ENCODE measurements at regions not wholly inside any gene's neighbourhood (a gene's known extent, or its start where the extent isn't known, plus 50 kb on each side); places are given as distances from the start of the nearest gene placed in this dataset.

GRCh38 chr2:64244037-64244416 is 99.8 kb upstream of the PELI1 start:
- no peaks in the 10 kb centered on the region for H3K9me3 ChIP-seq
- intact Hi-C loops (cut with DNase I; ENCODE audit: low total_unique reads) = no loop called here
- no peak overlapping the region for H3K4me3 ChIP-seq
- 93% methylated on average over 1 of the region's 1 CpG; no CpG with 5 or more reads in 1 of the 2 donors for WGBS, 2 donors (ENCODE audit: low coverage in 1 of 2)
- H3K27me3 ChIP-seq = no peaks in the 10 kb centered on the region
- in situ Hi-C loops (cut with MboI; ENCODE audit: low pct_ligation_motif_present in 1 of 4, low pct_unique_long_range_greater_than_20kb in 1 of 4, low sequenced_read_pairs in 3 of 4) = no loop called here
- H3K27ac ChIP-seq = no peak overlapping the region
- no peak for TF ChIP-seq POLR2A (IDR thresholded peaks at IDR 0.05)
- no peak for TF ChIP-seq EP300 (IDR thresholded peaks at IDR 0.05; ENCODE audit: low read depth)
- TF ChIP-seq CTCF (IDR thresholded peaks at IDR 0.05) = no peak
- no peak for TF ChIP-seq POLR2AphosphoS5 (IDR thresholded peaks at IDR 0.05)
- H3K4me1 ChIP-seq = no peaks in the 10 kb centered on the region
- no peak for DNase-seq
- no peaks in the 10 kb centered on the region for H3K36me3 ChIP-seq

- Histone ChIP-seq H3K4me1 (no peaks in the 10 kb centered on the region), H3K27ac (no peak overlapping the region), H3K36me3 (no peaks in the 10 kb centered on the region), H3K27me3 (no peaks in the 10 kb centered on the region), H3K4me3 (no peak overlapping the region), H3K9me3 (no peaks in the 10 kb centered on the region)
- in situ Hi-C loops (cut with MboI; ENCODE audit: low pct_ligation_motif_present in 1 of 4, low pct_unique_long_range_greater_than_20kb in 1 of 4, low sequenced_read_pairs in 3 of 4) = no loop called here
- intact Hi-C loops (cut with DNase I; ENCODE audit: low total_unique reads) = no loop called here
- no peak for TF ChIP-seq CTCF (IDR thresholded peaks at IDR 0.05)
- no peak for TF ChIP-seq EP300 (IDR thresholded peaks at IDR 0.05; ENCODE audit: low read depth)
- no peak for TF ChIP-seq POLR2AphosphoS5 (IDR thresholded peaks at IDR 0.05)
- TF ChIP-seq POLR2A (IDR thresholded peaks at IDR 0.05) = no peak
- WGBS, 2 donors (ENCODE audit: low coverage in 1 of 2) = 59 to 75% methylated on average over 4 of the region's 4 CpGs
- DNase-seq = no peak
Measured at GRCh38 chr2:64245631-64246030, 101.4 kb upstream of the PELI1 start.

GRCh38 chr2:64246962-64247361 is 102.7 kb upstream of the PELI1 start:
- 44 to 50% methylated on average over 1 of the region's 1 CpG for WGBS, 2 donors (ENCODE audit: low coverage in 1 of 2)
- no peak for DNase-seq
- H3K27ac ChIP-seq = no peak overlapping the region
- no peaks in the 10 kb centered on the region for H3K27me3 ChIP-seq
- intact Hi-C loops (cut with DNase I; ENCODE audit: low total_unique reads) = no loop called here
- no peaks in the 10 kb centered on the region for H3K4me1 ChIP-seq
- H3K9me3 ChIP-seq = no peaks in the 10 kb centered on the region
- no peak overlapping the region for H3K4me3 ChIP-seq
- H3K36me3 ChIP-seq = no peaks in the 10 kb centered on the region
- in situ Hi-C loops (cut with MboI; ENCODE audit: low pct_ligation_motif_present in 1 of 4, low pct_unique_long_range_greater_than_20kb in 1 of 4, low sequenced_read_pairs in 3 of 4) = no loop called here
- TF ChIP-seq POLR2A (IDR thresholded peaks at IDR 0.05) = no peak

- TF ChIP-seq POLR2A (IDR thresholded peaks at IDR 0.05) (no peak), POLR2AphosphoS5 (IDR thresholded peaks at IDR 0.05) (no peak), CTCF (IDR thresholded peaks at IDR 0.05) (no peak), EP300 (IDR thresholded peaks at IDR 0.05; ENCODE audit: low read depth) (no peak)
- in situ Hi-C loops (cut with MboI; ENCODE audit: low pct_ligation_motif_present in 1 of 4, low pct_unique_long_range_greater_than_20kb in 1 of 4, low sequenced_read_pairs in 3 of 4) (no loop called here), intact Hi-C loops (cut with DNase I; ENCODE audit: low total_unique reads) (no loop called here)
- no peaks in the 10 kb centered on the region for H3K4me1 ChIP-seq
- DNase-seq = no peak
- H3K36me3 ChIP-seq = no peaks in the 10 kb centered on the region
- H3K27me3 ChIP-seq = no peaks in the 10 kb centered on the region
- no peaks in the 10 kb centered on the region for H3K9me3 ChIP-seq
- H3K27ac ChIP-seq = no peak overlapping the region
- H3K4me3 ChIP-seq = no peak overlapping the region
- 100% methylated on average over 3 of the region's 3 CpGs; no CpG with 5 or more reads in 1 of the 2 donors for WGBS, 2 donors (ENCODE audit: low coverage in 1 of 2)
Measured at GRCh38 chr2:64249426-64249825, 105.2 kb upstream of the PELI1 start.

GRCh38 chr2:64250063-64250462 is 105.8 kb upstream of the PELI1 start:
- WGBS, 2 donors (ENCODE audit: low coverage in 1 of 2) = 93 to 94% methylated on average over 2 of the region's 2 CpGs
- no peak overlapping the region for H3K4me3 ChIP-seq
- H3K4me1 ChIP-seq = no peaks in the 10 kb centered on the region
- TF ChIP-seq POLR2AphosphoS5 (IDR thresholded peaks at IDR 0.05) (no peak), EP300 (IDR thresholded peaks at IDR 0.05; ENCODE audit: low read depth) (no peak), POLR2A (IDR thresholded peaks at IDR 0.05) (no peak), CTCF (IDR thresholded peaks at IDR 0.05) (no peak)
- in situ Hi-C loops (cut with MboI; ENCODE audit: low pct_ligation_motif_present in 1 of 4, low pct_unique_long_range_greater_than_20kb in 1 of 4, low sequenced_read_pairs in 3 of 4) = no loop called here
- no peaks in the 10 kb centered on the region for H3K36me3 ChIP-seq
- intact Hi-C loops (cut with DNase I; ENCODE audit: low total_unique reads) = no loop called here
- no peaks in the 10 kb centered on the region for H3K27me3 ChIP-seq
- DNase-seq = no peak
- no peak overlapping the region for H3K27ac ChIP-seq
- H3K9me3 ChIP-seq = no peaks in the 10 kb centered on the region
